22Rv1 (cell line): ENCODE measurements at regions not wholly inside any gene's neighbourhood (a gene's known extent, or its start where the extent isn't known, plus 50 kb on each side); places are given as distances from the start of the nearest gene placed in this dataset.

ENCODE experiments used
- H3K27ac ChIP-seq: fragments of 450-650 bp; 2 replicates; pipeline ENCODE4 v1.5.1; 2017
- ZFX ChIP-seq: fragments of 450-650 bp; IDR thresholded peaks from 2 replicates; pipeline ENCODE4 v1.6.1; 2017; ENCODE audit warnings: antibody characterized with exemption, borderline replicate concordance
- TF ChIP-seq, protein P1 (sequence below): fragments of 450-650 bp; IDR thresholded peaks from 2 replicates; pipeline ENCODE4 v1.5.1; 2017; ENCODE audit warnings: mild to moderate bottlenecking

DNA sequence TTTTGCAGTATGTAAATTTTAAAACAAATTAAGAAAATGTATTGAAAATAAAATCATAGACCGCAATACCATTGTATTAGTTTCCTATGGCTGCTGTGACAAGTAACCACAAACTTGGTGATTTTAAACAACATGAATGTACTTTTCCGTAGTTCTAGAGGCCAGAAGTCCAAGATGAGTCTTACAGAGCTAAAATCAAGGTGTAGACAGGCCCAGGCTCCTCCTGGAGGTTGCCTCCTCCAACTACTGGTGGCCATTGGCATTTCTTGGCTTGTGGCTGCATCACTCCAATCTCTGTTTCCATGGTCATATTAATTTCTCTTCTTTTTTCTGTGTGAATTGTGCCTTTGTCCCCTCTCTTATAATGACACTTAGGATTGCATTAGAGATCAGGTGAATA, 59.2 kb upstream of the ETAA1 start:
- no peak overlapping the region for H3K27ac ChIP-seq
- no peak for TF ChIP-seq ZFX
- TF ChIP-seq, protein P1, sequence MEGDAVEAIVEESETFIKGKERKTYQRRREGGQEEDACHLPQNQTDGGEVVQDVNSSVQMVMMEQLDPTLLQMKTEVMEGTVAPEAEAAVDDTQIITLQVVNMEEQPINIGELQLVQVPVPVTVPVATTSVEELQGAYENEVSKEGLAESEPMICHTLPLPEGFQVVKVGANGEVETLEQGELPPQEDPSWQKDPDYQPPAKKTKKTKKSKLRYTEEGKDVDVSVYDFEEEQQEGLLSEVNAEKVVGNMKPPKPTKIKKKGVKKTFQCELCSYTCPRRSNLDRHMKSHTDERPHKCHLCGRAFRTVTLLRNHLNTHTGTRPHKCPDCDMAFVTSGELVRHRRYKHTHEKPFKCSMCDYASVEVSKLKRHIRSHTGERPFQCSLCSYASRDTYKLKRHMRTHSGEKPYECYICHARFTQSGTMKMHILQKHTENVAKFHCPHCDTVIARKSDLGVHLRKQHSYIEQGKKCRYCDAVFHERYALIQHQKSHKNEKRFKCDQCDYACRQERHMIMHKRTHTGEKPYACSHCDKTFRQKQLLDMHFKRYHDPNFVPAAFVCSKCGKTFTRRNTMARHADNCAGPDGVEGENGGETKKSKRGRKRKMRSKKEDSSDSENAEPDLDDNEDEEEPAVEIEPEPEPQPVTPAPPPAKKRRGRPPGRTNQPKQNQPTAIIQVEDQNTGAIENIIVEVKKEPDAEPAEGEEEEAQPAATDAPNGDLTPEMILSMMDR = no peak

DNA sequence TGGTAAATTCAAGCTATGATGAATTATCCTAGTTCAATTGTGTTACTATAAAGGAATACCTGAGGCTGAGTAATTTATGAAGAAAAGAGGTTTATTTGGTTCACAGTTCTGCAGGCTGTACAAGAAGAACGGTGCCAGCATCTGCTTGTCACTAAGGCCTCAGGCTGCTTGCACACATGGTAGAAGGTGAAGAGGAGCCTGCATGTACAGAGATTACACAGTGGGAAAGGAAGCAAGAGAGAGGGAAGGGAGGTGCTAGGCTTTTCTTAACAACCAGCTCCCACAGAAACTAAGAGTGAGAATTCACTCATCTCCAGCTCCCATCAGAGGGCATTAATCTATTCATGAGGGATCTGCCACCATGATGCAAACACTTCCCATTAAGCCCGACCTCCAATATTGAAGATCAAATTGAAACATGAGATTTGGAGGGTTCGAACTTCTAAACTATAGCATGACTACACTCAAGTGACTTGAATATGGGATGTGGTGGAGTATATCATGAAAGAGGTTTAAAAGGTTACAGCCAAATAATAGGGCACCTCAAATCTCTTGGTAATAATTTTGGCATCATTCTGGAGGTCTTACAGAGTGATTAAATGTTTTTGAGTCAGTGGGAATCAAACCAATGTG, 58.4 kb upstream of the ETAA1 start:
- H3K27ac ChIP-seq = no peak overlapping the region
- TF ChIP-seq ZFX = no peak
- TF ChIP-seq, protein P1 = no peak

- no peak overlapping the region for H3K27ac ChIP-seq
- TF ChIP-seq ZFX = no peak
- TF ChIP-seq, protein P1 = no peak
These were observed 57.8 kb upstream of the ETAA1 start for GRCh38 chr2:67339234-67339885.

DNA sequence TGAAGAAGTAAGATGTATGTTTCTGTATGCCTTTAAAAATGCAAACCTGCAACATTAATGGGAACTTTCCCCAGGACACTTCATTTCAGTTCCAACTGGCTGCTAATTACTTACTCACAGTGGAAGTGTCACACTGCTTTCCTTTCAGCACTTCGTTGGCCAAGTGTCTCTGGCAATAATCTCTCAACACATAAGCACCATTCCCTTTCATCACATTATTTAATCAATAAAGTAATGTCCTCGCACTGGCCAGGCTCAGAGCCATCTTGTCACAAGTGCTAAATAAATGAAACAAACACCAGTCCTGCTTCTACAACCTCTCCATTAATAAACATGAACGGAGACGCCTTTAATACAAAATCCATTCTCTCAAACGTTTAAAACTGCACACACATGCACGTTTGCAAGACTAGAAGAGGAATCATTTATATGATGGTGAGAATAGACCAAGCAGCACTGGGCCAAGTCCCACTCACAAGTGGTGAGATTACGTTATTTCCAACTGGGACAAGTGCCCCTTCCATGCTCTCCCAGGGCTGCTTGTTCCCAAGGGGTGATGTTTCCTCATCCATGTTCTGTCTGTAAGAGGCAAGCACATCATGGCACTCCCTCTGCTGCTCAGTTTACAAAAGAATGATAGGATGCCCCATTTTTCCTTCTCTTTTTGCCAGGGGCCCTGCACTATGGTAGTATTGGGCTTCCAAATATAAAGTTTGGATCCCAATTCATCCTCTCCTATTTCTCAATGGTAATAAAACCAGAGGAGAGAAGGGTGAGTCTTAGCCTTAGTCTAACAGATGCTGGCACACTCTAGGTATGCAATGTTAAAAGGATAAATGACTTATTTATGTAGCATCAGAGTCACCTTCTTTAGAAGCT, 56.8 kb upstream of the ETAA1 start:
- no peak overlapping the region for H3K27ac ChIP-seq
- no peak for TF ChIP-seq ZFX
- TF ChIP-seq, protein P1 = no peak

GRCh38 chr2:67341012-67341318, 56.2 kb upstream of the ETAA1 start:
- H3K27ac ChIP-seq = no peak overlapping the region
- TF ChIP-seq, protein P1 = no peak
- TF ChIP-seq ZFX = no peak

GRCh38 chr2:67341336-67341735, 55.8 kb upstream of the ETAA1 start:
- TF ChIP-seq ZFX = no peak
- TF ChIP-seq, protein P1 = no peak
- no peak overlapping the region for H3K27ac ChIP-seq

GRCh38 chr2:67342394-67342793, 54.7 kb upstream of the ETAA1 start:
- no peak overlapping the region for H3K27ac ChIP-seq
- no peak for TF ChIP-seq ZFX
- TF ChIP-seq, protein P1 = no peak
